Astrocyte of the spinal cord (primary cell): ENCODE measurements at regions not wholly inside any gene's neighbourhood (a gene's known extent, or its start where the extent isn't known, plus 50 kb on each side); places are given as distances from the start of the nearest gene placed in this dataset.
"Not testable (repeated sequence)": the region's sequence is repeated elsewhere in the genome, so short reads cannot be mapped to it uniquely, and the experiment has no call there.

Experiments used
- DNase-seq: peaks from one replicate; pipeline ENCODE4 v3.0.0; 2011; ENCODE audit warnings: low read depth, low spot score
- H3K4me3 ChIP-seq: 2 replicates; pipeline ENCODE4 v1.5.1; 2011; ENCODE audit warnings: low read depth, mild to moderate bottlenecking, low read length, moderate library complexity
- CTCF ChIP-seq: IDR thresholded peaks from 2 replicates; pipeline ENCODE4 v1.5.1; 2012; ENCODE audit warnings: low read depth, mild to moderate bottlenecking, low read length, inconsistent platforms
- in situ Hi-C: cut with HindIII; loops from 2 replicates; pipeline ENCODE4 v1.10.0; 2017; ENCODE audit warnings: low sequenced_read_pairs

DNA sequence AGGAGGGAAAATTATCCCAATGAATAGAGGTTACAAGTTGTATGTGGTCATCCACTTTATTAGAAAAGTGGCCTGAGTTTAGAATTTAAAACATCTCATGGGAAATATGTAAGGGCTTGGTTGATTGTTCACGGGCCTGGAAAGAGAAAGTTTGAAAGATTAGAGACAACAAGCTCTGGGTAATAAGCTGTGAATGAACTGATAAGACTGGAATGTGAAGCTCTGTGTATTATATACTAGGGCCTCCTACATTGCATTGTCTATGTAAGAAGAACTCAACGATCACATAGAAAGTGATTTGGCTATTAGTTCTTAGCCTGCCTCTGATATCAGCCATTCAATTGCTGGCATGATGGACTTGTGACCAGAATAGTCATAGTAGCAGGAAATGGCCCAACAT lies 199.2 kb upstream of the MAGI2 start:
- DNase-seq: no peak

GRCh38 chr7:79647711-79648110 lies 194.2 kb upstream of the MAGI2 start:
- in situ Hi-C loops: no loop called here
- DNase-seq: no peak
- no peak overlapping the region for H3K4me3 ChIP-seq
- TF ChIP-seq CTCF: no peak

More for the DNA sequence above, 199.2 kb upstream of the MAGI2 start:
- no peak for TF ChIP-seq CTCF
- H3K4me3 ChIP-seq: no peak overlapping the region
- in situ Hi-C loops: no loop called here

DNA sequence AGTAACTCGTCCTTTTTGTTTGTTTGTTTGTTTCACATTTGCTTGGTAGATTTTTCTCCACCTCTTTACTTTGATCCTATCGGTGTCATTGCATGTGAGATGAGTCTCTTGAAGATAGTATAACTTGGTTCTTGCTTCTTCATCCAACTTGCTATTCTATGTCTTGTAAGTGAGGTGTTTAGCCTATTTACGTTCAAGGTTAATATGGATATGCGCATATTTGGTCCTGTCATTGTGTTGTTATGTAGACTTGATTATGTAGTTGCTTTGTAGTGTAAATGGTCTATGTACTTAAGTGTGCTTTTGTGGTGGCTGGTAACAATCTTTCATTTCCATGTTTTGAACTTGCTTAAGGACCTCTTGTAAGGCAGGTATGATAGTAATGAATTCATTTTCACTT lies 192.8 kb upstream of the MAGI2 start:
- in situ Hi-C loops: no loop called here

DNA sequence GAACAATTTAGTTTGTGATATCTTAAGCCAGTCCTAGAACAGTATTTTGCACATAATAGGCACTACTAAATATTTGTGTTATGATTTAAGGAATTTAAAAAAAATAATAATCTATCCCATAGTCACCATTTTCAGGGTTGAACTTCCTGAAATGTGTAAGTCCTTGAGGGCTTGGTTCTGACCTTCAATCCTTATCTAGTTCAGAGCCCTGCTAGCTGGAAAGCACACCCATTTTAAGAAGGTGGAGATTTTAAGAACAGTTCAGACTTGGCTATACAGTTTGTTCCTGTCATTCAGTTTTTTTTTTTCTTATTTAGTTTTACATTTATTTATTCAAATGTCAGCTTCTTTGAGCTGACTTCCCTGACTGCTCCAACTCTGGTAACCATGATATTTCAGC lies 183.4 kb upstream of the MAGI2 start:
- in situ Hi-C loops: no loop called here
- no peak for DNase-seq
- TF ChIP-seq CTCF: no peak
- H3K4me3 ChIP-seq: no peak overlapping the region

More for the DNA sequence above, 192.8 kb upstream of the MAGI2 start:
- TF ChIP-seq CTCF: no peak
- no peak overlapping the region for H3K4me3 ChIP-seq
- no peak for DNase-seq

DNA sequence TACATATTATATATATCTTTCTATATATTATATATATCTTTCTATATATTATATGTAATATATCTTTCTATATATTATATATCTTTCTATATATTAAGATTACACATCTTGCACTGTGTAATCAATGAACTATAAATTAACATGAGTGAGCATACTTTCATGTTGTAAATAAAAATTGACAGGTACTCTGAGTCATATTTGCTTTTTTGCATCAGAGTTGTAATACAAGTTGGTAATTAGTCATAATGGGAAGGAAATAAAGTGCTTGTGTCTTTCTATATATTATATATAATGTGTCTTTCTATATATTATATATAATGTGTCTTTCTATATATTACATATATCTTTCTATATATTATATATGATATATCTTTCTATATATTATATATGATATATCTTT lies 172.5 kb upstream of the MAGI2 start:
- not testable (repeated sequence) for DNase-seq

GRCh38 chr7:79624336-79624735 lies 170.9 kb upstream of the MAGI2 start:
- no peak for TF ChIP-seq CTCF
- H3K4me3 ChIP-seq: no peak overlapping the region
- in situ Hi-C loops: no loop called here
- DNase-seq: no peak

More for the DNA sequence above, 172.5 kb upstream of the MAGI2 start:
- H3K4me3 ChIP-seq, in situ Hi-C loops: not testable (repeated sequence)

GRCh38 chr7:79622781-79623180 lies 169.3 kb upstream of the MAGI2 start:
- no peak for TF ChIP-seq CTCF
- in situ Hi-C loops: no loop called here
- DNase-seq: no peak
- no peak overlapping the region for H3K4me3 ChIP-seq
